T-cell (primary cell): ENCODE measurements at regions not wholly inside any gene's neighbourhood (a gene's known extent, or its start where the extent isn't known, plus 50 kb on each side); places are given as distances from the start of the nearest gene placed in this dataset.

ENCODE experiments used
- ATAC-seq, 4 experiments: fragments of 200-7000 bp in 3 of 4; fragments of 150-1000 bp in 1 of 4; cut with Tn5 transposase; replicated peaks in 1 of 4; 1 replicate in 3 of 4; 2 replicates in 1 of 4; pipeline ENCODE4 v1.10.0; 2021; ENCODE audit warnings: moderate library complexity in 3 of 4, mild to moderate bottlenecking in 2 of 4, moderate number of reproducible peaks in 1 of 4
- CTCF ChIA-PET, 2 donors: fragments of 300-600 bp; sonication (Branson Sonifier 250); formaldehyde crosslinking; loops; one replicate each; lab custom pipeline; 2022; ENCODE audit warnings: antibody characterized with exemption in 2 of 2; lab: Charles Lee
- POLR2A ChIA-PET, 2 donors: fragments of 300-600 bp; sonication (Branson Sonifier 250); formaldehyde crosslinking; loops; one replicate each; lab custom pipeline; 2022; ENCODE audit warnings: antibody characterized with exemption in 2 of 2; lab: Charles Lee
- DNase-seq, 35 experiments: peaks; one replicate each; pipeline versions ENCODE4 v3.0.0 to v3.0.0-alpha.2; 2013 to 2023
- H3K27ac ChIP-seq: one replicate; pipeline ENCODE4 v1.5.1; 2013; ENCODE audit warnings: low read length
- H3K27me3 ChIP-seq, 2 experiments: replicated peaks in 1 of 2; 1 replicate in 1 of 2; 2 replicates in 1 of 2; pipeline versions ENCODE4 v1.6.1 to v1.7.0; 2013; ENCODE audit warnings: low read length in 1 of 2, mixed read lengths in 1 of 2; ENCODE audit not compliant: control insufficient read depth in 2 of 2, insufficient read depth in 2 of 2; ENCODE audit errors: extremely low read depth in 1 of 2
- H3K36me3 ChIP-seq, 2 donors: 1 replicate in 1 of 2; 2 replicates in 1 of 2; pipeline versions ENCODE4 v1.6.1 to v1.7.0; 2013; ENCODE audit warnings: low read length in 1 of 2; ENCODE audit not compliant: control insufficient read depth in 2 of 2, insufficient read depth in 1 of 2; ENCODE audit errors: extremely low read depth in 1 of 2
- H3K4me1 ChIP-seq, 2 experiments: 1 replicate in 1 of 2; 2 replicates in 1 of 2; pipeline versions ENCODE4 v1.6.1 to v1.7.0; 2013; ENCODE audit warnings: low read length in 2 of 2, mixed read lengths in 1 of 2; ENCODE audit not compliant: insufficient read depth in 2 of 2, control insufficient read depth in 1 of 2; ENCODE audit errors: extremely low read depth in 1 of 2
- H3K4me3 ChIP-seq, 2 donors: 1 replicate in 1 of 2; 2 replicates in 1 of 2; pipeline versions ENCODE4 v1.5.1 to v1.7.0; 2013; ENCODE audit warnings: mild to moderate bottlenecking in 2 of 2, low read length in 1 of 2, moderate library complexity in 1 of 2; ENCODE audit not compliant: control insufficient read depth in 1 of 2; ENCODE audit errors: extremely low read depth in 1 of 2
- H3K9me3 ChIP-seq: 2 replicates; pipeline ENCODE4 v1.7.0; 2013
- H3K27ac Mint-ChIP-seq, 2 donors: one replicate each; pipeline ENCODE4 v1.8.0; 2020 to 2021; ENCODE audit warnings: mild to moderate bottlenecking in 2 of 2, mixed read lengths in 2 of 2
- H3K27me3 Mint-ChIP-seq, 2 donors: one replicate each; pipeline ENCODE4 v1.8.0; 2021 to 2022; ENCODE audit warnings: mixed read lengths in 2 of 2
- H3K36me3 Mint-ChIP-seq: one replicate; pipeline ENCODE4 v1.8.0; 2021; ENCODE audit warnings: mixed read lengths
- H3K4me1 Mint-ChIP-seq, 3 donors: one replicate each; pipeline ENCODE4 v1.8.0; 2020 to 2022; ENCODE audit warnings: mixed read lengths in 3 of 3, mild to moderate bottlenecking in 1 of 3
- H3K4me3 Mint-ChIP-seq, 3 donors: one replicate each; pipeline ENCODE4 v1.8.0; 2020 to 2022; ENCODE audit warnings: mild to moderate bottlenecking in 3 of 3, mixed read lengths in 3 of 3, moderate library complexity in 3 of 3
- H3K9me3 Mint-ChIP-seq, 3 donors: one replicate each; pipeline ENCODE4 v1.8.0; 2020 to 2022; ENCODE audit warnings: mixed read lengths in 3 of 3
- WGBS: methylation state at CpG from one replicate; pipeline ENCODE4 v1.1.5; 2013; ENCODE audit warnings: missing lambda C conversion rate; ENCODE audit not compliant: insufficient coverage; 5-methylcytosine and 5-hydroxymethylcytosine counted together

GRCh38 chr1:91172541-91172940 is 150.7 kb upstream of the ZNF644 start:
- Mint-ChIP-seq H3K27me3 (peaks cover 27 to 35% of the 10 kb centered on the region in 2 donors), H3K27ac (no peak overlapping the region), H3K36me3 (no peaks in the 10 kb centered on the region), H3K9me3 (no peaks in the 10 kb centered on the region), H3K4me1 (no peaks in the 10 kb centered on the region), H3K4me3 (no peak overlapping the region)
- DNase-seq, result no peak
- CTCF ChIA-PET, result interaction anchor here in 1 of 2 donors (1.0 kb wide), 1 partner anchor 709 kb away, joined by 4 read pairs; no protein-coding TSS in a partner anchor
- ATAC-seq, result no peak
- Histone ChIP-seq H3K36me3 (no peaks in the 10 kb centered on the region), H3K27ac (no peak overlapping the region), H3K27me3 (peaks cover 0 to 10% of the 10 kb centered on the region in 2 experiments), H3K4me3 (no peak overlapping the region), H3K9me3 (no peaks in the 10 kb centered on the region), H3K4me1 (no peaks in the 10 kb centered on the region)
- WGBS, result no CpG with 5 or more reads among the region's 2 CpGs
- POLR2A ChIA-PET, result no interaction called here

GRCh38 chr1:91171898-91172297 is 150.1 kb upstream of the ZNF644 start:
- WGBS, result 65% methylated on average over 2 of the region's 7 CpGs
- DNase-seq (no peak), ATAC-seq (no peak)
- Histone ChIP-seq H3K9me3 (no peaks in the 10 kb centered on the region), H3K27me3 (peaks cover 0 to 13% of the 10 kb centered on the region in 2 experiments), H3K4me3 (no peak overlapping the region), H3K27ac (no peak overlapping the region), H3K36me3 (no peaks in the 10 kb centered on the region), H3K4me1 (no peaks in the 10 kb centered on the region)
- Mint-ChIP-seq H3K27me3 (peaks cover 24 to 31% of the 10 kb centered on the region in 2 donors), H3K4me1 (no peaks in the 10 kb centered on the region), H3K9me3 (no peaks in the 10 kb centered on the region), H3K27ac (no peak overlapping the region), H3K4me3 (no peak overlapping the region), H3K36me3 (no peaks in the 10 kb centered on the region)
- CTCF ChIA-PET, result no interaction called here
- POLR2A ChIA-PET, result no interaction called here

- POLR2A ChIA-PET, result no interaction called here
- H3K36me3 Mint-ChIP-seq, result no peaks in the 10 kb centered on the region
Observed at GRCh38 chr1:91170571-91170970, 148.7 kb upstream of the ZNF644 start.

GRCh38 chr1:91166106-91166712 is 144.4 kb upstream of the ZNF644 start:
- no CpG with 5 or more reads among the region's 6 CpGs for WGBS
- H3K27me3 ChIP-seq, result peaks cover 0 to 12% of the 10 kb centered on the region in 2 experiments
- no peaks in the 10 kb centered on the region for H3K36me3 ChIP-seq
- no peaks in the 10 kb centered on the region for H3K9me3 ChIP-seq
- H3K4me3 ChIP-seq, result no peak overlapping the region
- no peaks in the 10 kb centered on the region for H3K36me3 Mint-ChIP-seq
- ATAC-seq (peak in 2 of 4 experiments; percentile 32 to 43), DNase-seq (peak in 18 of 35 experiments; percentile 5 to 52 (median 10))
- H3K9me3 Mint-ChIP-seq, result no peaks in the 10 kb centered on the region
- POLR2A ChIA-PET, result interaction anchor here in 1 of 2 donors (0.7 kb wide), 1 partner anchor 148 kb away, joined by 3 read pairs; no protein-coding TSS in a partner anchor
- H3K4me3 Mint-ChIP-seq, result no peak overlapping the region
- H3K4me1 ChIP-seq, result peaks cover 0 to 3% of the 10 kb centered on the region in 2 experiments
- no peak overlapping the region for H3K27ac Mint-ChIP-seq
- CTCF ChIA-PET, result interaction anchor here (0.6 to 2.3 kb wide), 23 partner anchors 10 to 1780 kb away, joined by 3 to 15 read pairs (median 4); partner anchors contain the start of gene HFM1 (in 1 of the 2)
- no peak overlapping the region for H3K27ac ChIP-seq
- peaks cover under 1 to 2% of the 10 kb centered on the region in 2 donors for H3K27me3 Mint-ChIP-seq
- H3K4me1 Mint-ChIP-seq, result peaks cover 0 to 9% (median 3%) of the 10 kb centered on the region in 3 donors

More at GRCh38 chr1:91170571-91170970, 148.7 kb upstream of the ZNF644 start:
- no peak overlapping the region for H3K4me3 ChIP-seq
- 76% methylated on average over 3 of the region's 4 CpGs for WGBS
- Mint-ChIP-seq H3K9me3 (no peaks in the 10 kb centered on the region), H3K27me3 (peaks cover 19 to 24% of the 10 kb centered on the region in 2 donors), H3K4me3 (no peak overlapping the region), H3K27ac (no peak overlapping the region), H3K4me1 (no peaks in the 10 kb centered on the region)
- ATAC-seq, result no peak
- H3K27ac ChIP-seq, result no peak overlapping the region
- CTCF ChIA-PET, result no interaction called here
- no peaks in the 10 kb centered on the region for H3K36me3 ChIP-seq
- no peak for DNase-seq
- H3K9me3 ChIP-seq, result no peaks in the 10 kb centered on the region
- H3K27me3 ChIP-seq, result peaks cover 0 to 13% of the 10 kb centered on the region in 2 experiments
- H3K4me1 ChIP-seq, result no peaks in the 10 kb centered on the region

GRCh38 chr1:91165033-91165654 is 143.3 kb upstream of the ZNF644 start:
- H3K9me3 Mint-ChIP-seq, result no peaks in the 10 kb centered on the region
- H3K27ac ChIP-seq, result no peak overlapping the region
- no peaks in the 10 kb centered on the region for H3K36me3 ChIP-seq
- peak; percentile 66 to 78 (median 70) for ATAC-seq
- CTCF ChIA-PET, result interaction anchor here (0.5 to 2.3 kb wide), 11 partner anchors 48 to 1582 kb away, joined by 3 to 15 read pairs (median 6); no protein-coding TSS in a partner anchor
- POLR2A ChIA-PET, result no interaction called here
- H3K4me1 ChIP-seq, result peaks cover 0 to 3% of the 10 kb centered on the region in 2 experiments
- no peaks in the 10 kb centered on the region for H3K36me3 Mint-ChIP-seq
- no peak overlapping the region for H3K4me3 ChIP-seq
- peaks cover 0 to 2% of the 10 kb centered on the region in 2 donors for H3K27me3 Mint-ChIP-seq
- no peaks in the 10 kb centered on the region for H3K9me3 ChIP-seq
- peak in 33 of 35 experiments; percentile 19 to 74 (median 51) for DNase-seq
- peaks cover 0 to 9% (median 3%) of the 10 kb centered on the region in 3 donors for H3K4me1 Mint-ChIP-seq
- no peak overlapping the region for H3K27ac Mint-ChIP-seq
- WGBS, result 72% methylated on average over 8 of the region's 14 CpGs
- H3K27me3 ChIP-seq, result peaks cover 0 to 12% of the 10 kb centered on the region in 2 experiments
- H3K4me3 Mint-ChIP-seq, result no peak overlapping the region

DNA sequence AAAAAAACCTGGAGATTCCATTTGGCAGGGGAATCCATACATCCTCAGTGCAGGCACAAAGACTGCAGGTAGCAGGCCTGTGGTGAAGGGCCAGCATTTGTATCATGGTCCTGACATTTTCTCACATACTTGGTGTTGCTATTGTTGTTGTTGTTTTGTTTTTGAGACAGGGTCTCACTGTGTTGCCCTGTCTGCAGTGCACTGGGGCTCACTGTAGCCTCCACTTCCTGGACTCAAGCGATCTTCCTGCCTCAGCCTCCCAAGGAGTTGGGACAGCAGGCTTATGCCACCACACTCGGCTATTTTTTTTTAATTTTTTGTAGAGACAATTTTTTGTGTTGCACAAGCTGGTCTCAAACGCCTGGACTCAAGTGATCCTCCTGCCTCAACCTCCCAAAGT is 140.8 kb upstream of the ZNF644 start:
- POLR2A ChIA-PET, result no interaction called here

More for the DNA sequence above, 140.8 kb upstream of the ZNF644 start:
- WGBS, result 78% methylated on average over 1 of the region's 3 CpGs
- peaks cover 0 to under 1% of the 10 kb centered on the region in 2 donors for H3K27me3 Mint-ChIP-seq
- Histone ChIP-seq H3K9me3 (no peaks in the 10 kb centered on the region), H3K36me3 (no peaks in the 10 kb centered on the region), H3K27ac (no peak overlapping the region), H3K4me3 (no peak overlapping the region), H3K4me1 (peaks cover 0 to 3% of the 10 kb centered on the region in 2 experiments), H3K27me3 (peaks cover 0 to 9% of the 10 kb centered on the region in 2 experiments)
- no peak overlapping the region for H3K27ac Mint-ChIP-seq
- H3K4me3 Mint-ChIP-seq, result no peak overlapping the region
- no peaks in the 10 kb centered on the region for H3K9me3 Mint-ChIP-seq
- CTCF ChIA-PET, result interaction anchor here in 1 of 2 donors (0.7 kb wide), 1 partner anchor 8 kb away, joined by 3 read pairs; no protein-coding TSS in a partner anchor
- H3K4me1 Mint-ChIP-seq, result peaks cover 0 to 9% (median 3%) of the 10 kb centered on the region in 3 donors
- no peaks in the 10 kb centered on the region for H3K36me3 Mint-ChIP-seq
- ATAC-seq, result no peak
- no peak for DNase-seq
